Mucosa of descending colon (tissue), 3 donors: ENCODE measurements at regions not wholly inside any gene's neighbourhood (a gene's known extent, or its start where the extent isn't known, plus 50 kb on each side); places are given as distances from the start of the nearest gene placed in this dataset.

Experiments used
- ATAC-seq: fragments of 200-7000 bp; cut with Tn5 transposase; one replicate; pipeline ENCODE4 v1.9.1; 2020; ENCODE audit warnings: mild to moderate bottlenecking, moderate library complexity
- DNase-seq, 3 donors: peaks; one replicate each; pipeline ENCODE4 v3.0.0-alpha.2; 2020
- H3K36me3 ChIP-seq: fragments of 200-600 bp; one replicate; pipeline ENCODE4 v1.8.0; 2021; ENCODE audit warnings: low read depth, mild to moderate bottlenecking
- H3K4me1 ChIP-seq: fragments of 200-600 bp; one replicate; pipeline ENCODE4 v1.8.0; 2021; ENCODE audit warnings: low read depth, mild to moderate bottlenecking
- H3K4me3 ChIP-seq: fragments of 200-600 bp; one replicate; pipeline ENCODE4 v1.8.0; 2021; ENCODE audit warnings: mild to moderate bottlenecking
- H3K9me3 ChIP-seq: fragments of 200-600 bp; one replicate; pipeline ENCODE4 v1.8.0; 2021; ENCODE audit warnings: mild to moderate bottlenecking
- CTCF ChIP-seq: fragments of 200-600 bp; IDR thresholded peaks from one replicate; pipeline ENCODE4 v1.8.0; 2022; ENCODE audit warnings: antibody characterized with exemption, mild to moderate bottlenecking
- intact Hi-C, 2 donors: fragments of 100-400 bp; cut with DNase I in 1 of 2; cut with micrococcal nuclease in 1 of 2; formaldehyde crosslinking; loops; one replicate each; pipeline versions ENCODE4 v1.11.0 to v1.11.1; 2022; cut with DNase I, micrococcal nuclease
- donor health status: DM: no; HTN: no; CAD: no; lungs with moderate emphysema.
- donor health status: DM: no; HTN: no; CAD: no.
- donor health status: DM: no; HTN: yes; CAD: no.

GRCh38 chr11:80745416-80745815 lies 1304.6 kb upstream of the TENM4 start:
- no peak overlapping the region for H3K4me3 ChIP-seq
- TF ChIP-seq CTCF: no peak
- intact Hi-C loops: no loop called here
- no peaks in the 10 kb centered on the region for H3K4me1 ChIP-seq
- no peak for DNase-seq
- ATAC-seq: no peak
- H3K9me3 ChIP-seq: no peaks in the 10 kb centered on the region
- no peaks in the 10 kb centered on the region for H3K36me3 ChIP-seq

GRCh38 chr11:80733790-80734189 lies 1293.0 kb upstream of the TENM4 start:
- no peaks in the 10 kb centered on the region for H3K4me1 ChIP-seq
- ATAC-seq: no peak
- no peaks in the 10 kb centered on the region for H3K9me3 ChIP-seq
- intact Hi-C loops: no loop called here
- TF ChIP-seq CTCF: no peak
- no peaks in the 10 kb centered on the region for H3K36me3 ChIP-seq
- H3K4me3 ChIP-seq: no peak overlapping the region
- no peak for DNase-seq

GRCh38 chr11:80733361-80733760 lies 1292.5 kb upstream of the TENM4 start:
- ATAC-seq: no peak
- no peaks in the 10 kb centered on the region for H3K4me1 ChIP-seq
- intact Hi-C loops: no loop called here

GRCh38 chr11:80727315-80727714 lies 1286.5 kb upstream of the TENM4 start:
- TF ChIP-seq CTCF: no peak
- DNase-seq (peak in 1 of 3 donors; percentile 38), ATAC-seq (peak; percentile 54)
- Histone ChIP-seq H3K4me1 (no peaks in the 10 kb centered on the region), H3K9me3 (no peaks in the 10 kb centered on the region), H3K36me3 (no peaks in the 10 kb centered on the region), H3K4me3 (no peak overlapping the region)
- intact Hi-C loops: no loop called here

More at GRCh38 chr11:80733361-80733760, 1292.5 kb upstream of the TENM4 start:
- no peaks in the 10 kb centered on the region for H3K9me3 ChIP-seq
- H3K4me3 ChIP-seq: no peak overlapping the region
- TF ChIP-seq CTCF: no peak
- DNase-seq: no peak
- no peaks in the 10 kb centered on the region for H3K36me3 ChIP-seq

GRCh38 chr11:80726236-80726635 lies 1285.4 kb upstream of the TENM4 start:
- DNase-seq (no peak), ATAC-seq (no peak)
- Histone ChIP-seq H3K9me3 (no peaks in the 10 kb centered on the region), H3K4me3 (no peak overlapping the region), H3K36me3 (no peaks in the 10 kb centered on the region), H3K4me1 (no peaks in the 10 kb centered on the region)
- TF ChIP-seq CTCF: no peak
- intact Hi-C loops: no loop called here

GRCh38 chr11:80724366-80724765 lies 1283.5 kb upstream of the TENM4 start:
- no peak for ATAC-seq

More at GRCh38 chr11:80724366-80724765, 1283.5 kb upstream of the TENM4 start:
- Histone ChIP-seq H3K4me1 (no peaks in the 10 kb centered on the region), H3K4me3 (no peak overlapping the region), H3K36me3 (no peaks in the 10 kb centered on the region), H3K9me3 (no peaks in the 10 kb centered on the region)
- TF ChIP-seq CTCF: no peak
- DNase-seq: no peak
- intact Hi-C loops: no loop called here
